A549 (cell line): ENCODE measurements at regions not wholly inside any gene's neighbourhood (a gene's known extent, or its start where the extent isn't known, plus 50 kb on each side); places are given as distances from the start of the nearest gene placed in this dataset.
"Not testable (repeated sequence)": the region's sequence is repeated elsewhere in the genome, so short reads cannot be mapped to it uniquely, and the experiment has no call there.

Experiments used
- ATAC-seq, 2 experiments: fragments of 200-7000 bp in 1 of 2; fragments of >200 bp in 1 of 2; cut with Nextera tagmentation in 1 of 2; cut with Tn5 transposase in 1 of 2; 3 replicates each; pipeline versions ENCODE4 v1.8.0 to v1.9.1; 2018 to 2020; ENCODE audit warnings: mild to moderate bottlenecking in 1 of 2, moderate library complexity in 1 of 2
- CTCF ChIA-PET: fragments of 300-600 bp; sonication (Branson Sonifier 250); formaldehyde crosslinking; extraction: SDS; loops from one replicate; lab custom pipeline; 2021; ENCODE audit warnings: antibody characterized with exemption, inconsistent platforms; lab: Yijun Ruan, JAX
- POLR2A ChIA-PET: fragments of 350-600 bp; formaldehyde crosslinking; extraction: SDS; loops from one replicate; lab custom pipeline; 2021; ENCODE audit warnings: antibody characterized with exemption, inconsistent platforms; lab: Yijun Ruan, JAX
- DNase-seq, 2 experiments: peaks; one replicate each; pipeline versions ENCODE4 v3.0.0 to v3.0.0-alpha.2; 2011 to 2016; ENCODE audit warnings: low read depth in 1 of 2, low spot score in 1 of 2
- FAIRE-seq: peaks from 2 replicates; lab custom pipeline; 2011; peaks lifted over from hg19 to GRCh38; lab: Jason Lieb, UNC
- H3K27ac ChIP-seq, 2 experiments: fragments of >200 bp; sonication (Bioruptor Twin); formaldehyde crosslinking; 3 replicates each; pipeline ENCODE4 v1.5.1; 2016 to 2017
- H3K4me1 ChIP-seq: fragments of >200 bp; sonication (Bioruptor Twin); formaldehyde crosslinking; 3 replicates; pipeline ENCODE4 v1.6.1; 2016
- H3K4me2 ChIP-seq: fragments of >200 bp; sonication (Bioruptor Twin); formaldehyde crosslinking; 3 replicates; pipeline ENCODE4 v1.6.1; 2016
- H3K4me3 ChIP-seq: fragments of >200 bp; sonication (Bioruptor Twin); formaldehyde crosslinking; 3 replicates; pipeline ENCODE4 v1.5.1; 2016
- H3K9me3 ChIP-seq: fragments of >200 bp; sonication (Bioruptor Twin); formaldehyde crosslinking; 3 replicates; pipeline ENCODE4 v1.6.1; 2016
- CBX8 ChIP-seq: fragments of 200-600 bp; sonication (generic); IDR thresholded peaks from 2 replicates; pipeline ENCODE4 v1.6.1; 2016
- CEBPB ChIP-seq, 2 experiments: fragments of >200 bp in 1 of 2; sonication (Bioruptor Twin) in 1 of 2; formaldehyde crosslinking in 1 of 2; IDR thresholded peaks; 2 replicates each; pipeline ENCODE4 v1.6.1; 2012 to 2016
- EHMT2 ChIP-seq: fragments of 200-600 bp; sonication (generic); IDR thresholded peaks from 2 replicates; pipeline ENCODE4 v1.6.1; 2016; ENCODE audit warnings: antibody characterized with exemption, low read depth, mild to moderate bottlenecking, moderate library complexity
- FOSB ChIP-seq: fragments of 250-450 bp; sonication (Bioruptor Pico); IDR thresholded peaks from 2 replicates; pipeline ENCODE4 v1.5.0; 2020; ENCODE audit warnings: mild to moderate bottlenecking, moderate library complexity
- FOXS1 ChIP-seq: fragments of 250-450 bp; sonication (Bioruptor Pico); IDR thresholded peaks from 2 replicates; pipeline ENCODE4 v1.5.0; 2020; ENCODE audit warnings: mild to moderate bottlenecking, moderate library complexity
- GATA3 ChIP-seq: IDR thresholded peaks from 2 replicates; pipeline ENCODE4 v1.6.1; 2012; ENCODE audit warnings: borderline replicate concordance
- HDAC2 ChIP-seq: fragments of 200-600 bp; sonication (generic); IDR thresholded peaks from 2 replicates; pipeline ENCODE4 v1.6.1; 2016
- HEYL ChIP-seq: fragments of 250-450 bp; sonication (Bioruptor Pico); IDR thresholded peaks from 2 replicates; pipeline ENCODE4 v1.8.0; 2021; ENCODE audit warnings: mild to moderate bottlenecking, moderate library complexity
- KDM1A ChIP-seq: fragments of 200-600 bp; sonication (generic); IDR thresholded peaks from 2 replicates; pipeline ENCODE4 v1.6.1; 2016; ENCODE audit warnings: low read depth, mild to moderate bottlenecking
- KDM5A ChIP-seq: fragments of 200-600 bp; sonication (generic); IDR thresholded peaks from 2 replicates; pipeline ENCODE4 v1.6.1; 2016; ENCODE audit warnings: antibody characterized with exemption, mild to moderate bottlenecking
- NFE2L2 ChIP-seq: fragments of 150-350 bp; conservative IDR thresholded peaks from 2 replicates; pipeline ENCODE4 v1.6.1; 2014; ENCODE audit warnings: low read length
- NR3C1 ChIP-seq: fragments of >200 bp; sonication (Bioruptor Twin); formaldehyde crosslinking; IDR thresholded peaks from 3 replicates; pipeline ENCODE4 v1.6.1; 2017
- RCOR1 ChIP-seq: fragments of 150-350 bp; IDR thresholded peaks from 2 replicates; pipeline ENCODE4 v1.6.1; 2014; ENCODE audit warnings: antibody characterized with exemption, low read length, low read depth
- RNF2 ChIP-seq: fragments of 200-600 bp; sonication (generic); IDR thresholded peaks from 2 replicates; pipeline ENCODE4 v1.6.1; 2016; ENCODE audit warnings: low read depth, mild to moderate bottlenecking, antibody characterized with exemption, moderate library complexity, borderline replicate concordance
- SMC3 ChIP-seq: fragments of >200 bp; sonication (Bioruptor Twin); formaldehyde crosslinking; IDR thresholded peaks from 3 replicates; pipeline ENCODE4 v1.6.1; 2018; ENCODE audit warnings: inconsistent platforms
- ZC3H11A ChIP-seq: fragments of 450-650 bp; IDR thresholded peaks from 2 replicates; pipeline ENCODE4 v1.6.1; 2014; ENCODE audit warnings: antibody characterized with exemption, mild to moderate bottlenecking
- ZSCAN20 ChIP-seq: fragments of 250-450 bp; sonication (Bioruptor Pico); IDR thresholded peaks from 2 replicates; pipeline ENCODE4 v1.8.0; 2022; ENCODE audit warnings: mild to moderate bottlenecking, moderate library complexity
- WGBS: methylation state at CpG from one replicate; pipeline ENCODE4 v1.1.6; 2017; ENCODE audit errors: missing lambda C conversion rate; 5-methylcytosine and 5-hydroxymethylcytosine counted together
- TF ChIP-seq, protein P1 (sequence below): IDR thresholded peaks from 2 replicates; pipeline ENCODE4 v1.6.1; 2012; ENCODE audit warnings: low read depth, borderline replicate concordance
- TF ChIP-seq, protein P2 (sequence below): fragments of >200 bp; sonication (Bioruptor Twin); formaldehyde crosslinking; IDR thresholded peaks from 2 replicates; pipeline ENCODE4 v1.6.1; 2016
- TF ChIP-seq, protein P3 (sequence below): fragments of 250-450 bp; sonication (Bioruptor Pico); IDR thresholded peaks from 2 replicates; pipeline ENCODE4 v1.5.0; 2021; ENCODE audit warnings: mild to moderate bottlenecking, moderate library complexity, borderline replicate concordance
- TF ChIP-seq, protein P4 (sequence below): IDR thresholded peaks from 2 replicates; pipeline ENCODE4 v1.6.1; 2012
- TF ChIP-seq, protein P5 (sequence below): fragments of 150-350 bp; IDR thresholded peaks from 2 replicates; pipeline ENCODE4 v1.6.1; 2014; ENCODE audit warnings: low read depth, mild to moderate bottlenecking, low read length
- TF ChIP-seq, protein P6 (sequence below): fragments of 200-600 bp; sonication (generic); IDR thresholded peaks from 2 replicates; pipeline ENCODE4 v1.6.1; 2016; ENCODE audit warnings: antibody characterized with exemption, mild to moderate bottlenecking, moderate library complexity

DNA sequence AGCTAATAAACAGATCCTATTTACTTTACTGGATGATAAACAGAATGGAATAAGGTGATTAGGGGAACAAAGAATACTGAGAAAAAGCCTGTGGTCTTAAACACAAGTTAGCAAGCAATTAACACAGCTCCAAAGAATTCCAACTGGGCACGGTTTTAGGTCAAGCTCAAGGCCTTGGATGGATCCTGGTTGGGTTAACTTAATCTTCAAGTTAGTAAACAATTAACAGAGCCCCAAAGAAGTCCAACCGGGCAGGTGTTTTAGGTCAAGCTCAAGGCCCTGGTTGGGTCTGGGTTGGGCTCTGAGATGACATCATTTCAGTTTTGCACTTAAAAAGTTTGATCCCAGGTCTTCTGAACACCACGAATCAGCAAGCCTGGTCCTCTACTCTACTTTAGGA lies 1086.3 kb upstream of the TMPRSS15 start:
- no peaks in the 10 kb centered on the region for H3K9me3 ChIP-seq
- 0% methylated on average over 3 of the region's 3 CpGs for WGBS
- no peak for TF ChIP-seq HDAC2
- no peaks in the 10 kb centered on the region for H3K4me1 ChIP-seq
- DNase-seq (no peak), ATAC-seq (no peak), FAIRE-seq (no peak)
- H3K4me2 ChIP-seq = no peak overlapping the region
- no peak overlapping the region for H3K27ac ChIP-seq
- no peak overlapping the region for H3K4me3 ChIP-seq
- CTCF ChIA-PET = no interaction called here
- POLR2A ChIA-PET = no interaction called here

DNA sequence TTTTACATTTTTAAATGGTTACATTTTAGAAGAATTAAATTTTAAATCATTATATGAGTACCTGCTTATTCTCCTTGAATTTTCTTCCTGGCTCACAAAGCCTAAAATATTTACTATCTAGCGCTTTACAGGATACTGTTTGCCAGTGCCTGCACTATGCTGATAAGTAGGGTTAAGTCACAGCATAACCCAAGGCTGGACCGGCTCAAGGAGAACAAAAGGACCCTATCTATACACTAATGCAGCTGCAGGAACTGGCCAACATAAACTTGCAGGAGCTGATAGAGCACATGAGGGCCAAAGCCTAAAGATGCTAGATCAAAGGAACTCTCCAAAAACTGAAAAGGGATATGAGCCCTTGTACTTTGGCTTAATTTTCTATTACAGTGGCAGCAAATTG lies 1086.9 kb upstream of the TMPRSS15 start:
- CTCF ChIA-PET = no interaction called here
- no peaks in the 10 kb centered on the region for H3K4me1 ChIP-seq
- H3K4me2 ChIP-seq = no peak overlapping the region
- DNase-seq (no peak), ATAC-seq (no peak), FAIRE-seq (no peak)
- no peak for TF ChIP-seq CEBPB (IDR thresholded peaks at IDR 0.05)
- TF ChIP-seq, protein P1, sequence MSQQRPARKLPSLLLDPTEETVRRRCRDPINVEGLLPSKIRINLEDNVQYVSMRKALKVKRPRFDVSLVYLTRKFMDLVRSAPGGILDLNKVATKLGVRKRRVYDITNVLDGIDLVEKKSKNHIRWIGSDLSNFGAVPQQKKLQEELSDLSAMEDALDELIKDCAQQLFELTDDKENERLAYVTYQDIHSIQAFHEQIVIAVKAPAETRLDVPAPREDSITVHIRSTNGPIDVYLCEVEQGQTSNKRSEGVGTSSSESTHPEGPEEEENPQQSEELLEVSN = no peak
- TF ChIP-seq, protein P2, sequence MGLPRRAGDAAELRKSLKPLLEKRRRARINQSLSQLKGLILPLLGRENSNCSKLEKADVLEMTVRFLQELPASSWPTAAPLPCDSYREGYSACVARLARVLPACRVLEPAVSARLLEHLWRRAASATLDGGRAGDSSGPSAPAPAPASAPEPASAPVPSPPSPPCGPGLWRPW = no peak
- TF ChIP-seq HEYL (CRISPR knock-in tag) = no peak
- TF ChIP-seq, protein P3, sequence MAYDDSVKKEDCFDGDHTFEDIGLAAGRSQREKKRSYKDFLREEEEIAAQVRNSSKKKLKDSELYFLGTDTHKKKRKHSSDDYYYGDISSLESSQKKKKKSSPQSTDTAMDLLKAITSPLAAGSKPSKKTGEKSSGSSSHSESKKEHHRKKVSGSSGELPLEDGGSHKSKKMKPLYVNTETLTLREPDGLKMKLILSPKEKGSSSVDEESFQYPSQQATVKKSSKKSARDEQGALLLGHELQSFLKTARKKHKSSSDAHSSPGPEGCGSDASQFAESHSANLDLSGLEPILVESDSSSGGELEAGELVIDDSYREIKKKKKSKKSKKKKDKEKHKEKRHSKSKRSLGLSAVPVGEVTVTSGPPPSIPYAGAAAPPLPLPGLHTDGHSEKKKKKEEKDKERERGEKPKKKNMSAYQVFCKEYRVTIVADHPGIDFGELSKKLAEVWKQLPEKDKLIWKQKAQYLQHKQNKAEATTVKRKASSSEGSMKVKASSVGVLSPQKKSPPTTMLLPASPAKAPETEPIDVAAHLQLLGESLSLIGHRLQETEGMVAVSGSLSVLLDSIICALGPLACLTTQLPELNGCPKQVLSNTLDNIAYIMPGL (CRISPR knock-in tag) = no peak
- no peak for TF ChIP-seq GATA3
- no peak for TF ChIP-seq RNF2
- TF ChIP-seq FOSB = no peak
- no peaks in the 10 kb centered on the region for H3K9me3 ChIP-seq
- WGBS = 0% methylated on average over 2 of the region's 2 CpGs
- POLR2A ChIA-PET = no interaction called here
- H3K27ac ChIP-seq = no peak overlapping the region
- H3K4me3 ChIP-seq = no peak overlapping the region

DNA sequence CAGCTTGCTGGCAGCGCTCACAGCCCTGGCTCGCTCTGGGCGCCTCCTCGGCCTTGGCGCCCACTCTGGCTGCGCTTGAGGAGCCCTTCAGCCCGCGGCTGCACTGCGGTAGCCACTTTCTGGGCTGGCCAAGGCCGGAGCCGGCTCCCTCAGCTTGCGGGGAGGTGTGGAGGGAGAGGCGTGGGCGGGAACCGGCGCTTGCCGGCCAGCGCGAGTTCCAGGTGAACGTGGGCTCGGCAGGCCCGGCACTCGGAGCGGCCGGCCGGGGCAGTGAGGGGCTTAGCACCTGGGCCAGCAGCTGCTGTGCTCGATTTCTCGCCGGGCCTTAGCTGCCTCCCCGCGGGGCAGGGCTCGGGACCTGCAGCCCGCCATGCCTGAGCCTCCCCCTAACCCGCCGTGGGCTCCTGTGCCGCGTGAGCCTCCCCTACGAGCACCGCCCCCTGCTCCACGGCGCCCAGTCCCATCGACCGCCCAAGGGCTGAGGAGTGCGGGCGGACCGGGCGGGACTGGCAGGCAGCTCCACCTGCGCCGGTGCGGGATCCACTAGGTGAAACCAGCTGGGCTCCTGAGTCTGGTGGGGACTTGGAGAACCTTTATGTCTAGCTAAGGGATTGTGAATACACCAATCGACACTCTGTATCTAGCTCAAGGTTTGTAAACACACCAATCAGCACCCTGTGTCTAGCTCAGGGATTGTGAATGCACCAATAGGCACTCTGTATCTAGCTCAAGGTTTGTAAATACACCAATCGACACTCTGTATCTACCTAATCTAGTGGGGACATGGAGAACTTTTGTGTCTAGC lies 1090.1 kb upstream of the TMPRSS15 start:
- DNase-seq, FAIRE-seq, H3K9me3 ChIP-seq, H3K4me2 ChIP-seq, H3K4me1 ChIP-seq, H3K4me3 ChIP-seq, H3K27ac ChIP-seq, POLR2A ChIA-PET, ATAC-seq, CTCF ChIA-PET: not testable (repeated sequence)
- 19% methylated on average over 12 of the region's 52 CpGs for WGBS

DNA sequence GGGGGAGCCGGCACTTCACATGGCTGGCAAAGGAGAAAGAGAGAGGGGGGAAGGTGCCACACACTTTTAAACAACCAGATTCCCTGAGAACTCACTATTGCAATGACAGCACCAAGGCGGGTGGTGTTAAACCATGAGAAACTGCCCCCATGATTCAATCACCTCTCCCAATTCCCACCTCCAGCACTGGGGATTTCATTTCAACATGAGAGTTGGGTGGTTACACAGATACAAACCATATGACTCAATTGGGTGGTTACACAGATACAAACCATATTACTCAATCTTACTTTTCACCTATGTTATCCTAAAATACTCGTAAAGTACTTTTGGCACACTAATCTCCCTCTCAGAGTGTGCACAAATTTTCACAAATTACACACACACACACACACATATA lies 1097.5 kb upstream of the TMPRSS15 start:
- 2% methylated on average over 3 of the region's 3 CpGs for WGBS
- no peak overlapping the region for H3K27ac ChIP-seq
- DNase-seq (no peak), ATAC-seq (no peak), FAIRE-seq (no peak)
- H3K4me2 ChIP-seq = no peak overlapping the region
- H3K4me3 ChIP-seq = no peak overlapping the region
- CTCF ChIA-PET = no interaction called here
- H3K9me3 ChIP-seq = no peaks in the 10 kb centered on the region
- POLR2A ChIA-PET = no interaction called here
- no peaks in the 10 kb centered on the region for H3K4me1 ChIP-seq
- TF ChIP-seq NR3C1 (no peak), RNF2 (no peak), ZSCAN20 (CRISPR knock-in tag) (no peak), NFE2L2 (no peak), SMC3 (no peak), ZC3H11A (no peak), CBX8 (no peak), RCOR1 (no peak), KDM1A (no peak), FOSB (no peak), KDM5A (no peak), FOXS1 (CRISPR knock-in tag) (no peak), EHMT2 (no peak)
- TF ChIP-seq, protein P2 = no peak
- TF ChIP-seq, protein P4, sequence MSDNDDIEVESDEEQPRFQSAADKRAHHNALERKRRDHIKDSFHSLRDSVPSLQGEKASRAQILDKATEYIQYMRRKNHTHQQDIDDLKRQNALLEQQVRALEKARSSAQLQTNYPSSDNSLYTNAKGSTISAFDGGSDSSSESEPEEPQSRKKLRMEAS = no peak
- TF ChIP-seq, protein P5, sequence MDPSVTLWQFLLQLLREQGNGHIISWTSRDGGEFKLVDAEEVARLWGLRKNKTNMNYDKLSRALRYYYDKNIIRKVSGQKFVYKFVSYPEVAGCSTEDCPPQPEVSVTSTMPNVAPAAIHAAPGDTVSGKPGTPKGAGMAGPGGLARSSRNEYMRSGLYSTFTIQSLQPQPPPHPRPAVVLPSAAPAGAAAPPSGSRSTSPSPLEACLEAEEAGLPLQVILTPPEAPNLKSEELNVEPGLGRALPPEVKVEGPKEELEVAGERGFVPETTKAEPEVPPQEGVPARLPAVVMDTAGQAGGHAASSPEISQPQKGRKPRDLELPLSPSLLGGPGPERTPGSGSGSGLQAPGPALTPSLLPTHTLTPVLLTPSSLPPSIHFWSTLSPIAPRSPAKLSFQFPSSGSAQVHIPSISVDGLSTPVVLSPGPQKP = no peak
- TF ChIP-seq, protein P6, sequence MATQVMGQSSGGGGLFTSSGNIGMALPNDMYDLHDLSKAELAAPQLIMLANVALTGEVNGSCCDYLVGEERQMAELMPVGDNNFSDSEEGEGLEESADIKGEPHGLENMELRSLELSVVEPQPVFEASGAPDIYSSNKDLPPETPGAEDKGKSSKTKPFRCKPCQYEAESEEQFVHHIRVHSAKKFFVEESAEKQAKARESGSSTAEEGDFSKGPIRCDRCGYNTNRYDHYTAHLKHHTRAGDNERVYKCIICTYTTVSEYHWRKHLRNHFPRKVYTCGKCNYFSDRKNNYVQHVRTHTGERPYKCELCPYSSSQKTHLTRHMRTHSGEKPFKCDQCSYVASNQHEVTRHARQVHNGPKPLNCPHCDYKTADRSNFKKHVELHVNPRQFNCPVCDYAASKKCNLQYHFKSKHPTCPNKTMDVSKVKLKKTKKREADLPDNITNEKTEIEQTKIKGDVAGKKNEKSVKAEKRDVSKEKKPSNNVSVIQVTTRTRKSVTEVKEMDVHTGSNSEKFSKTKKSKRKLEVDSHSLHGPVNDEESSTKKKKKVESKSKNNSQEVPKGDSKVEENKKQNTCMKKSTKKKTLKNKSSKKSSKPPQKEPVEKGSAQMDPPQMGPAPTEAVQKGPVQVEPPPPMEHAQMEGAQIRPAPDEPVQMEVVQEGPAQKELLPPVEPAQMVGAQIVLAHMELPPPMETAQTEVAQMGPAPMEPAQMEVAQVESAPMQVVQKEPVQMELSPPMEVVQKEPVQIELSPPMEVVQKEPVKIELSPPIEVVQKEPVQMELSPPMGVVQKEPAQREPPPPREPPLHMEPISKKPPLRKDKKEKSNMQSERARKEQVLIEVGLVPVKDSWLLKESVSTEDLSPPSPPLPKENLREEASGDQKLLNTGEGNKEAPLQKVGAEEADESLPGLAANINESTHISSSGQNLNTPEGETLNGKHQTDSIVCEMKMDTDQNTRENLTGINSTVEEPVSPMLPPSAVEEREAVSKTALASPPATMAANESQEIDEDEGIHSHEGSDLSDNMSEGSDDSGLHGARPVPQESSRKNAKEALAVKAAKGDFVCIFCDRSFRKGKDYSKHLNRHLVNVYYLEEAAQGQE = no peak
